Astrocyte (in vitro differentiated cells and primary cell): ENCODE measurements at regions not wholly inside any gene's neighbourhood (a gene's known extent, or its start where the extent isn't known, plus 50 kb on each side); places are given as distances from the start of the nearest gene placed in this dataset.

ENCODE experiments used
- CTCF ChIP-seq: IDR thresholded peaks from 2 replicates; pipeline ENCODE4 v1.5.1; 2011; ENCODE audit warnings: low read depth, mild to moderate bottlenecking, inconsistent platforms, low read length, moderate library complexity; ENCODE audit not compliant: insufficient read depth
- EZH2 ChIP-seq: IDR thresholded peaks from 2 replicates; pipeline ENCODE4 v1.6.1; 2012; ENCODE audit warnings: mild to moderate bottlenecking, low read length, inconsistent platforms; ENCODE audit not compliant: insufficient read depth

- TF ChIP-seq CTCF: no peak
- no peak for TF ChIP-seq EZH2
Measured at GRCh38 chr2:188767176-188767575, 207.0 kb upstream of the COL3A1 start.
